ENCODE measurements at regions not wholly inside any gene's neighbourhood (a gene's known extent, or its start where the extent isn't known, plus 50 kb on each side); places are given as distances from the start of the nearest gene placed in this dataset.

DNA sequence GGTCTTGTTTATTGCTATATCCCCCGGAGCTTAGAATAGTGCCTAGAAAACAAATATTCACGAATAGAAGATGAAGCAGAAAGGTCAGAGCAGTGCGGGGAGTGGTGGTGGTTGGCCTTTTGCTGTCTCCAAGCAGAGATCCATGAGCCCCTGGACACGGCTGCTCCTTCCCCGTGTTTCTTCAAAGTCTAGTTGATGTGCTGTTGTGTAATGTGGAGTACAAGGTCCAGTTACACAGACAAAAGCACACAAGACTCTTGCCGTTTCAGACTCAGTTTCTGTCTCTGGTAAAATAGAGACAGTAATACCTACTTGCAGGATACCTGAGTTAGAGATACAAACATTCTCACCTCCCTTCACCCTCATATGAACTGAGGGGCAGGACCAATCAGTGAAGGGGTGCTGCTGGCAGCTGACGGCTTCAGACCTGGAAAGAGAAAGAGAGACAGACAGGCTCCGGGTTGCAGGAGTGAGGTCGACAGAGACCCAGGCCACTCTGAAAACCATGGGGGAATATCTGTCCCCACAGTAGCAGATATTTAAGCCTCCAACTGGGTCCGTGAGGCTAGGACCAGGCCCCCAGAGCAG, 56.2 kb downstream of the RASSF10 start:
- TF ChIP-seq, protein P1, sequence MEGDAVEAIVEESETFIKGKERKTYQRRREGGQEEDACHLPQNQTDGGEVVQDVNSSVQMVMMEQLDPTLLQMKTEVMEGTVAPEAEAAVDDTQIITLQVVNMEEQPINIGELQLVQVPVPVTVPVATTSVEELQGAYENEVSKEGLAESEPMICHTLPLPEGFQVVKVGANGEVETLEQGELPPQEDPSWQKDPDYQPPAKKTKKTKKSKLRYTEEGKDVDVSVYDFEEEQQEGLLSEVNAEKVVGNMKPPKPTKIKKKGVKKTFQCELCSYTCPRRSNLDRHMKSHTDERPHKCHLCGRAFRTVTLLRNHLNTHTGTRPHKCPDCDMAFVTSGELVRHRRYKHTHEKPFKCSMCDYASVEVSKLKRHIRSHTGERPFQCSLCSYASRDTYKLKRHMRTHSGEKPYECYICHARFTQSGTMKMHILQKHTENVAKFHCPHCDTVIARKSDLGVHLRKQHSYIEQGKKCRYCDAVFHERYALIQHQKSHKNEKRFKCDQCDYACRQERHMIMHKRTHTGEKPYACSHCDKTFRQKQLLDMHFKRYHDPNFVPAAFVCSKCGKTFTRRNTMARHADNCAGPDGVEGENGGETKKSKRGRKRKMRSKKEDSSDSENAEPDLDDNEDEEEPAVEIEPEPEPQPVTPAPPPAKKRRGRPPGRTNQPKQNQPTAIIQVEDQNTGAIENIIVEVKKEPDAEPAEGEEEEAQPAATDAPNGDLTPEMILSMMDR (IDR thresholded peaks at IDR 0.05; ENCODE audit: low read depth, low read length): no peak
- no peak for TF ChIP-seq MAX (IDR thresholded peaks at IDR 0.05; ENCODE audit: low read depth, low read length)
- TF ChIP-seq POLR2A (IDR thresholded peaks at IDR 0.05; ENCODE audit: extremely low read depth, insufficient read length): no peak
- TF ChIP-seq MYC (IDR thresholded peaks at IDR 0.05; ENCODE audit: low read depth, low read length): no peak
